H9 (cell line): ENCODE measurements at regions not wholly inside any gene's neighbourhood (a gene's known extent, or its start where the extent isn't known, plus 50 kb on each side); places are given as distances from the start of the nearest gene placed in this dataset.
"Not testable (repeated sequence)": the region's sequence is repeated elsewhere in the genome, so short reads cannot be mapped to it uniquely, and the experiment has no call there.

Experiments
- DNase-seq: peaks from one replicate; pipeline ENCODE4 v3.0.0-alpha.2; 2017
- H2AFZ ChIP-seq: one replicate; pipeline ENCODE4 v1.6.1; 2013; ENCODE audit warnings: mild to moderate bottlenecking, low read length, control low read depth, moderate library complexity
- H2AK5ac ChIP-seq: 2 replicates; pipeline ENCODE4 v1.6.1; 2013; ENCODE audit warnings: low read length, control low read depth, mixed read lengths; ENCODE audit not compliant: insufficient read length
- H2BK120ac ChIP-seq: one replicate; pipeline ENCODE4 v1.6.1; 2013; ENCODE audit warnings: low read depth, mild to moderate bottlenecking, low read length, control low read depth, inconsistent platforms; ENCODE audit not compliant: poor library complexity, severe bottlenecking
- H2BK12ac ChIP-seq: 2 replicates; pipeline ENCODE4 v1.6.1; 2013; ENCODE audit warnings: low read length, control low read depth, mixed read lengths, low read depth; ENCODE audit not compliant: insufficient read length
- H2BK15ac ChIP-seq: 2 replicates; pipeline ENCODE4 v1.6.1; 2013; ENCODE audit warnings: low read depth, low read length, control low read depth
- H2BK20ac ChIP-seq: one replicate; pipeline ENCODE4 v1.6.1; 2013; ENCODE audit warnings: low read depth, mild to moderate bottlenecking, low read length, control low read depth, inconsistent platforms; ENCODE audit not compliant: poor library complexity, severe bottlenecking
- H2BK5ac ChIP-seq: 2 replicates; pipeline ENCODE4 v1.6.1; 2013; ENCODE audit warnings: low read length, control low read depth, mixed read lengths; ENCODE audit not compliant: insufficient read length
- H3K14ac ChIP-seq: 2 replicates; pipeline ENCODE4 v1.6.1; 2013; ENCODE audit warnings: low read length, control low read depth; ENCODE audit not compliant: insufficient read depth
- H3K18ac ChIP-seq: 2 replicates; pipeline ENCODE4 v1.6.1; 2013; ENCODE audit warnings: low read depth, mild to moderate bottlenecking, mixed read lengths, low read length, control low read depth; ENCODE audit not compliant: insufficient read length
- H3K23ac ChIP-seq: 2 replicates; pipeline ENCODE4 v1.6.1; 2013; ENCODE audit warnings: low read length, control low read depth, mixed read lengths, low read depth; ENCODE audit not compliant: insufficient read length
- H3K23me2 ChIP-seq: 2 replicates; pipeline ENCODE4 v1.6.1; 2013; ENCODE audit warnings: low read depth, mild to moderate bottlenecking, mixed read lengths, low read length, control low read depth; ENCODE audit not compliant: insufficient read length, poor library complexity, severe bottlenecking
- H3K27ac ChIP-seq: 2 replicates; pipeline ENCODE4 v1.5.1; 2013; ENCODE audit warnings: low read length, control low read depth, mixed read lengths, low read depth; ENCODE audit not compliant: insufficient read length
- H3K27me3 ChIP-seq: 2 replicates; pipeline ENCODE4 v1.6.1; 2013; ENCODE audit warnings: low read length, control low read depth, inconsistent platforms; ENCODE audit not compliant: insufficient read depth
- H3K4ac ChIP-seq: 2 replicates; pipeline ENCODE4 v1.6.1; 2013; ENCODE audit warnings: low read depth, mild to moderate bottlenecking, control low read depth, inconsistent platforms, low read length, moderate library complexity
- H3K4me1 ChIP-seq: 2 replicates; pipeline ENCODE4 v1.6.1; 2013; ENCODE audit warnings: low read length, control low read depth, inconsistent platforms; ENCODE audit not compliant: insufficient read depth
- H3K4me2 ChIP-seq: 2 replicates; pipeline ENCODE4 v1.6.1; 2013; ENCODE audit warnings: low read length, control low read depth, mixed read lengths; ENCODE audit not compliant: insufficient read length, insufficient read depth
- H3K56ac ChIP-seq: 2 replicates; pipeline ENCODE4 v1.6.1; 2013; ENCODE audit warnings: low read depth, mild to moderate bottlenecking, mixed read lengths, low read length, control low read depth; ENCODE audit not compliant: insufficient read length
- H3K79me1 ChIP-seq: 2 replicates; pipeline ENCODE4 v1.6.1; 2013; ENCODE audit warnings: low read depth, mild to moderate bottlenecking, moderate library complexity, low read length, control low read depth, inconsistent platforms; ENCODE audit not compliant: insufficient read depth, poor library complexity, severe bottlenecking
- H3K79me2 ChIP-seq: 2 replicates; pipeline ENCODE4 v1.6.1; 2013; ENCODE audit warnings: low read length, control low read depth, inconsistent platforms; ENCODE audit not compliant: insufficient read depth
- H3K9ac ChIP-seq: 2 replicates; pipeline ENCODE4 v1.6.1; 2013; ENCODE audit warnings: low read length, control low read depth, mixed read lengths; ENCODE audit not compliant: insufficient read length; ENCODE audit errors: extremely low read depth
- H3K9me3 ChIP-seq: one replicate; pipeline ENCODE4 v1.6.1; 2013; ENCODE audit warnings: low read depth, low read length, inconsistent platforms; ENCODE audit not compliant: control insufficient read depth
- H3T11ph ChIP-seq: one replicate; pipeline ENCODE4 v1.6.1; 2013; ENCODE audit warnings: mild to moderate bottlenecking, low read length, control low read depth, inconsistent platforms
- H4K20me1 ChIP-seq: one replicate; pipeline ENCODE4 v1.6.1; 2013; ENCODE audit not compliant: control insufficient read depth, insufficient read length, insufficient read depth
- H4K5ac ChIP-seq: 2 replicates; pipeline ENCODE4 v1.6.1; 2013; ENCODE audit warnings: low read depth, mild to moderate bottlenecking, mixed read lengths, low read length, control low read depth; ENCODE audit not compliant: insufficient read length
- H4K8ac ChIP-seq: replicated peaks from 2 replicates; pipeline ENCODE4 v1.6.1; 2013; ENCODE audit warnings: low read length, control low read depth, mixed read lengths, low read depth; ENCODE audit not compliant: insufficient read length
- H4K91ac ChIP-seq: 2 replicates; pipeline ENCODE4 v1.6.1; 2013; ENCODE audit warnings: low read depth, mild to moderate bottlenecking, moderate library complexity, mixed read lengths, low read length, control low read depth; ENCODE audit not compliant: insufficient read length
- H3K27ac Mint-ChIP-seq, 3 experiments: 2 replicates in 2 of 3; 3 replicates in 1 of 3; pipeline ENCODE4 v1.8.0; 2020 to 2021; ENCODE audit warnings: mixed read lengths in 3 of 3, mild to moderate bottlenecking in 1 of 3, moderate library complexity in 1 of 3
- H3K27me3 Mint-ChIP-seq: 2 replicates; pipeline ENCODE4 v1.8.0; 2021; ENCODE audit warnings: low read depth, mild to moderate bottlenecking, moderate library complexity, mixed read lengths
- H3K36me3 Mint-ChIP-seq, 3 experiments: 2 replicates in 2 of 3; 3 replicates in 1 of 3; pipeline ENCODE4 v1.8.0; 2020 to 2021; ENCODE audit warnings: low read depth in 3 of 3, mixed read lengths in 3 of 3; ENCODE audit not compliant: insufficient read depth in 1 of 3
- H3K4me1 Mint-ChIP-seq, 2 experiments: 2 replicates each; pipeline ENCODE4 v1.8.0; 2020; ENCODE audit warnings: mixed read lengths in 2 of 2
- H3K4me3 Mint-ChIP-seq, 2 experiments: 2 replicates in 1 of 2; 3 replicates in 1 of 2; pipeline ENCODE4 v1.8.0; 2020 to 2021; ENCODE audit warnings: mild to moderate bottlenecking in 2 of 2, mixed read lengths in 2 of 2, moderate library complexity in 1 of 2
- H3K9me3 Mint-ChIP-seq, 2 experiments: 2 replicates in 1 of 2; 3 replicates in 1 of 2; pipeline ENCODE4 v1.8.0; 2020; ENCODE audit warnings: mild to moderate bottlenecking in 2 of 2, mixed read lengths in 2 of 2, moderate library complexity in 1 of 2
- WGBS: extraction: QIAGEN DNeasy Blood & Tissue Kit; methylation state at CpG from one replicate; pipeline ENCODE4 v1.1.7; 2013; ENCODE audit warnings: missing lambda C conversion rate, low lambda C conversion rate, mixed read lengths; ENCODE audit not compliant: insufficient read length; ENCODE audit errors: extremely low coverage; 5-methylcytosine and 5-hydroxymethylcytosine counted together
- TF ChIP-seq, protein P1 (sequence below): fragments of 200-600 bp; sonication (generic); conservative IDR thresholded peaks from 3 replicates; pipeline ENCODE4 v1.8.0; 2021; ENCODE audit warnings: antibody characterized with exemption, mild to moderate bottlenecking

DNA sequence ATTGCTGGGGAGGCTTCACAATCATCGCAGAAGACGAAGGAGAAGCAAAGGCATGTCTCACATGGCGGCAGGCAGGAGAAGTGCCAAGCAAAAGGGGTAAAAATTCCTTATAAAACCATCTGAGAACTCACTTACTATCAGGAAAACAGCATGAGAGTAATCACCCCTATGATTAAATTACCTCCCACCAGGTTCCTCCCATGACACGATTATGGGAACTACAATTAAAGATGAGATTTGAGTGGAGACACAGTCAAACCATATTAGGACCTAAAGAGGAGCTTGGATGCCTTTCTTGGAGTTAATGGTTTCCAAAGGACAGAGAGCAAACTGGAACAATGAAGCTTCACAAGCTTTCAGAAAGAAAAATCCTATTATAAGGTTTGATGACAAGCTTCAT lies 168.4 kb upstream of the SMARCAD1 start:
- Histone ChIP-seq H4K8ac (no peak overlapping the region), H2BK20ac (no peak overlapping the region), H3K18ac (no peak overlapping the region), H2BK5ac (no peak overlapping the region), H4K5ac (no peak overlapping the region), H4K20me1 (no peaks in the 10 kb centered on the region), H3K9me3 (no peaks in the 10 kb centered on the region), H3K27ac (no peak overlapping the region), H3T11ph (no peak overlapping the region), H3K79me1 (no peaks in the 10 kb centered on the region), H3K4me1 (no peaks in the 10 kb centered on the region; the same call in 1 of the 2 replicates), H3K56ac (no peak overlapping the region), H2BK12ac (no peak overlapping the region), H2AFZ (no peak overlapping the region), H3K9ac (no peak overlapping the region), H3K14ac (no peak overlapping the region), H3K23ac (no peak overlapping the region), H2BK15ac (no peak overlapping the region), H2AK5ac (no peak overlapping the region), H2BK120ac (no peak overlapping the region), H4K91ac (no peak overlapping the region), H3K23me2 (no peaks in the 10 kb centered on the region), H3K79me2 (no peaks in the 10 kb centered on the region), H3K4me2 (no peak overlapping the region), H3K27me3 (no peaks in the 10 kb centered on the region), H3K4ac (no peak overlapping the region)
- Mint-ChIP-seq H3K4me3 (no peak overlapping the region), H3K27me3 (no peaks in the 10 kb centered on the region), H3K36me3 (peaks cover 3 to 6% (median 3%) of the 10 kb centered on the region in 3 experiments; a peak in 6 of 7 replicates), H3K27ac (no peak overlapping the region), H3K4me1 (0 out of 4 replicates have a peak, but pooled peaks cover 0 to 4% of the 10 kb centered on the region in 2 experiments), H3K9me3 (peaks cover 5 to 9% of the 10 kb centered on the region in 2 experiments)
- no peak for DNase-seq
- TF ChIP-seq, protein P1, sequence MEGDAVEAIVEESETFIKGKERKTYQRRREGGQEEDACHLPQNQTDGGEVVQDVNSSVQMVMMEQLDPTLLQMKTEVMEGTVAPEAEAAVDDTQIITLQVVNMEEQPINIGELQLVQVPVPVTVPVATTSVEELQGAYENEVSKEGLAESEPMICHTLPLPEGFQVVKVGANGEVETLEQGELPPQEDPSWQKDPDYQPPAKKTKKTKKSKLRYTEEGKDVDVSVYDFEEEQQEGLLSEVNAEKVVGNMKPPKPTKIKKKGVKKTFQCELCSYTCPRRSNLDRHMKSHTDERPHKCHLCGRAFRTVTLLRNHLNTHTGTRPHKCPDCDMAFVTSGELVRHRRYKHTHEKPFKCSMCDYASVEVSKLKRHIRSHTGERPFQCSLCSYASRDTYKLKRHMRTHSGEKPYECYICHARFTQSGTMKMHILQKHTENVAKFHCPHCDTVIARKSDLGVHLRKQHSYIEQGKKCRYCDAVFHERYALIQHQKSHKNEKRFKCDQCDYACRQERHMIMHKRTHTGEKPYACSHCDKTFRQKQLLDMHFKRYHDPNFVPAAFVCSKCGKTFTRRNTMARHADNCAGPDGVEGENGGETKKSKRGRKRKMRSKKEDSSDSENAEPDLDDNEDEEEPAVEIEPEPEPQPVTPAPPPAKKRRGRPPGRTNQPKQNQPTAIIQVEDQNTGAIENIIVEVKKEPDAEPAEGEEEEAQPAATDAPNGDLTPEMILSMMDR, result no peak
- WGBS, result no CpG with 5 or more reads among the region's 4 CpGs

DNA sequence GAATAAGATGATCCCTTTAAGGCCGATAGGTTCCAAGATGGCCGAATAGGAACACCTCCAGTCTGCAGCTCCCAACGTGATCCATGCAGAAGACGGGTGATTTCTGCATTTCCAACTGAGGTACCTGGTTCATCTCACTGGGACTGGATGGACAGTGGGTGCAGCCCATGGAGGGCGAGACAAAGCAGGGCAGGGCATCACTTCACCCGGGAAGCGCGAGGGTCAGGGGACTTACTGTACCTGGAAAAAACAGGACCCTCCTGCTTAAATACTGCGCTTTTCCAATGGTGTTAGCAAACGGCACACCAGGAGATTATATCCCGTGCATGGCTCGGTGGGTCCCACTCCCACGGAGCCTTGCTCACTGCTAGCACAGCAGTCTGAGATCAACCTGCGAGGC lies 163.2 kb upstream of the SMARCAD1 start:
- not testable (repeated sequence) for H2BK12ac ChIP-seq, H3K4me1 Mint-ChIP-seq
- WGBS, result no CpG with 5 or more reads among the region's 14 CpGs

More for the DNA sequence above, 163.2 kb upstream of the SMARCAD1 start:
- H2BK20ac ChIP-seq, H3K23ac ChIP-seq, H2AK5ac ChIP-seq, H3K79me2 ChIP-seq, H3K56ac ChIP-seq, H4K5ac ChIP-seq, H3K9ac ChIP-seq, H2BK5ac ChIP-seq, H3K9me3 ChIP-seq, H3K79me1 ChIP-seq, H4K91ac ChIP-seq, H3K27me3 ChIP-seq, H3K4ac ChIP-seq, H3K4me1 ChIP-seq, H2AFZ ChIP-seq, H3K4me2 ChIP-seq, H3K27ac Mint-ChIP-seq, H2BK15ac ChIP-seq, H2BK120ac ChIP-seq, H3K4me3 Mint-ChIP-seq, H3K27me3 Mint-ChIP-seq, H3T11ph ChIP-seq, DNase-seq, H4K20me1 ChIP-seq, H3K14ac ChIP-seq, H4K8ac ChIP-seq, H3K18ac ChIP-seq, H3K27ac ChIP-seq, H3K23me2 ChIP-seq: not testable (repeated sequence)
- H3K36me3 Mint-ChIP-seq, result peaks cover 6 to 16% (median 12%) of the 10 kb centered on the region in 3 experiments; a peak in 6 of 7 replicates
- peaks cover 28 to 35% of the 10 kb centered on the region in 2 experiments for H3K9me3 Mint-ChIP-seq
